Immature natural killer cell (primary cell): ENCODE measurements at regions not wholly inside any gene's neighbourhood (a gene's known extent, or its start where the extent isn't known, plus 50 kb on each side); places are given as distances from the start of the nearest gene placed in this dataset.

Experiments
- DNase-seq, 3 donors: peaks; one replicate each; pipeline ENCODE4 v3.0.0; 2022; ENCODE audit warnings: mixed read lengths in 1 of 3
- H3K27ac Mint-ChIP-seq, 6 donors: one replicate each; pipeline ENCODE4 v1.8.0; 2020; ENCODE audit warnings: mixed read lengths in 6 of 6, mild to moderate bottlenecking in 5 of 6, inconsistent platforms in 4 of 6, moderate library complexity in 3 of 6
- H3K27me3 Mint-ChIP-seq, 3 donors: one replicate each; pipeline ENCODE4 v1.8.0; 2020 to 2021; ENCODE audit warnings: low read depth in 3 of 3, mild to moderate bottlenecking in 3 of 3, mixed read lengths in 3 of 3, moderate library complexity in 3 of 3, inconsistent platforms in 1 of 3
- H3K36me3 Mint-ChIP-seq, 3 donors: one replicate each; pipeline ENCODE4 v1.8.0; 2020; ENCODE audit warnings: mixed read lengths in 3 of 3, inconsistent platforms in 2 of 3, mild to moderate bottlenecking in 2 of 3
- H3K4me1 Mint-ChIP-seq, 2 donors: one replicate each; pipeline ENCODE4 v1.8.0; 2020; ENCODE audit warnings: inconsistent platforms in 2 of 2, mild to moderate bottlenecking in 2 of 2, mixed read lengths in 2 of 2, moderate library complexity in 1 of 2
- H3K4me3 Mint-ChIP-seq, 5 donors: one replicate each; pipeline ENCODE4 v1.8.0; 2020; ENCODE audit warnings: mild to moderate bottlenecking in 5 of 5, mixed read lengths in 5 of 5, inconsistent platforms in 3 of 5, moderate library complexity in 3 of 5
- H3K9me3 Mint-ChIP-seq, 6 donors: one replicate each; pipeline ENCODE4 v1.8.0; 2020; ENCODE audit warnings: mild to moderate bottlenecking in 6 of 6, mixed read lengths in 6 of 6, inconsistent platforms in 4 of 6, moderate library complexity in 3 of 6

- H3K4me1 Mint-ChIP-seq, result no peaks in the 10 kb centered on the region
- H3K27me3 Mint-ChIP-seq, result peaks cover 3 to 5% (median 4%) of the 10 kb centered on the region in 3 donors
- no peaks in the 10 kb centered on the region for H3K36me3 Mint-ChIP-seq
- DNase-seq, result no peak
- peaks cover 0 to 4% (median 0%) of the 10 kb centered on the region in 6 donors for H3K9me3 Mint-ChIP-seq
- no peak overlapping the region for H3K27ac Mint-ChIP-seq
- H3K4me3 Mint-ChIP-seq, result no peak overlapping the region
These were observed 294.1 kb upstream of the KAZN start for GRCh38 chr1:14304381-14304865.

GRCh38 chr1:14308460-14308859, 290.0 kb upstream of the KAZN start:
- H3K27me3 Mint-ChIP-seq, result peaks cover 1 to 5% (median 2%) of the 10 kb centered on the region in 3 donors
- peaks cover 0 to 4% (median 0%) of the 10 kb centered on the region in 6 donors for H3K9me3 Mint-ChIP-seq
- no peaks in the 10 kb centered on the region for H3K4me1 Mint-ChIP-seq
- DNase-seq, result no peak
- no peaks in the 10 kb centered on the region for H3K36me3 Mint-ChIP-seq
- no peak overlapping the region for H3K27ac Mint-ChIP-seq
- no peak overlapping the region for H3K4me3 Mint-ChIP-seq

- Mint-ChIP-seq H3K27me3 (peaks cover 1 to 2% (median 2%) of the 10 kb centered on the region in 3 donors), H3K4me1 (no peaks in the 10 kb centered on the region), H3K4me3 (no peak overlapping the region), H3K27ac (no peak overlapping the region), H3K9me3 (peaks cover 0 to 4% (median 0%) of the 10 kb centered on the region in 6 donors), H3K36me3 (no peaks in the 10 kb centered on the region)
- DNase-seq, result no peak
These were observed 288.5 kb upstream of the KAZN start for GRCh38 chr1:14309984-14310383.

GRCh38 chr1:14310476-14310875, 288.0 kb upstream of the KAZN start:
- no peak overlapping the region for H3K27ac Mint-ChIP-seq
- DNase-seq, result no peak
- peaks cover 0 to 4% (median 0%) of the 10 kb centered on the region in 6 donors for H3K9me3 Mint-ChIP-seq
- H3K27me3 Mint-ChIP-seq, result peaks cover 0 to 2% (median 2%) of the 10 kb centered on the region in 3 donors
- no peak overlapping the region for H3K4me3 Mint-ChIP-seq
- no peaks in the 10 kb centered on the region for H3K36me3 Mint-ChIP-seq
- H3K4me1 Mint-ChIP-seq, result no peaks in the 10 kb centered on the region

- Mint-ChIP-seq H3K27me3 (peaks cover 2 to 5% (median 2%) of the 10 kb centered on the region in 3 donors), H3K4me1 (no peaks in the 10 kb centered on the region), H3K36me3 (no peaks in the 10 kb centered on the region), H3K9me3 (peaks cover 0 to 1% (median 0%) of the 10 kb centered on the region in 6 donors), H3K4me3 (no peak overlapping the region), H3K27ac (no peak overlapping the region)
- DNase-seq, result no peak
These were observed 284.6 kb upstream of the KAZN start for GRCh38 chr1:14313731-14314431.

- peaks cover 0 to 3% (median 0%) of the 10 kb centered on the region in 6 donors for H3K9me3 Mint-ChIP-seq
- H3K27ac Mint-ChIP-seq, result no peak overlapping the region
- peaks cover 0 to 16% (median 3%) of the 10 kb centered on the region in 3 donors for H3K27me3 Mint-ChIP-seq
- no peaks in the 10 kb centered on the region for H3K4me1 Mint-ChIP-seq
- H3K36me3 Mint-ChIP-seq, result no peaks in the 10 kb centered on the region
- H3K4me3 Mint-ChIP-seq, result no peak overlapping the region
- no peak for DNase-seq
These were observed 279.7 kb upstream of the KAZN start for GRCh38 chr1:14318830-14319229.

GRCh38 chr1:14320518-14320917, 278.0 kb upstream of the KAZN start:
- DNase-seq, result no peak
- H3K4me1 Mint-ChIP-seq, result no peaks in the 10 kb centered on the region
- H3K4me3 Mint-ChIP-seq, result no peak overlapping the region
- no peak overlapping the region for H3K27ac Mint-ChIP-seq
- no peaks in the 10 kb centered on the region for H3K36me3 Mint-ChIP-seq
- peaks cover 0 to 3% (median 0%) of the 10 kb centered on the region in 6 donors for H3K9me3 Mint-ChIP-seq
- H3K27me3 Mint-ChIP-seq, result peaks cover 0 to 17% (median 5%) of the 10 kb centered on the region in 3 donors

GRCh38 chr1:14320986-14321385, 277.5 kb upstream of the KAZN start:
- Mint-ChIP-seq H3K27me3 (peaks cover 0 to 17% (median 5%) of the 10 kb centered on the region in 3 donors), H3K4me1 (no peaks in the 10 kb centered on the region), H3K36me3 (no peaks in the 10 kb centered on the region), H3K9me3 (peaks cover 0 to 3% (median 0%) of the 10 kb centered on the region in 6 donors), H3K27ac (no peak overlapping the region), H3K4me3 (no peak overlapping the region)
- no peak for DNase-seq

- Mint-ChIP-seq H3K4me1 (no peaks in the 10 kb centered on the region), H3K27ac (no peak overlapping the region), H3K27me3 (peaks cover 0 to 19% (median 6%) of the 10 kb centered on the region in 3 donors), H3K4me3 (no peak overlapping the region), H3K9me3 (peaks cover 0 to 3% (median 0%) of the 10 kb centered on the region in 6 donors), H3K36me3 (no peaks in the 10 kb centered on the region)
- no peak for DNase-seq
These were observed 277.1 kb upstream of the KAZN start for GRCh38 chr1:14321422-14321821.

GRCh38 chr1:14323568-14324247, 274.8 kb upstream of the KAZN start:
- Mint-ChIP-seq H3K36me3 (no peaks in the 10 kb centered on the region), H3K4me3 (no peak overlapping the region), H3K4me1 (no peaks in the 10 kb centered on the region), H3K9me3 (peaks cover 0 to 6% (median 0%) of the 10 kb centered on the region in 6 donors), H3K27me3 (peaks cover 0 to 15% (median 5%) of the 10 kb centered on the region in 3 donors), H3K27ac (no peak overlapping the region)
- DNase-seq, result no peak

GRCh38 chr1:14324248-14324630, 274.2 kb upstream of the KAZN start:
- Mint-ChIP-seq H3K36me3 (no peaks in the 10 kb centered on the region), H3K27me3 (peaks cover 0 to 16% (median 5%) of the 10 kb centered on the region in 3 donors), H3K4me1 (no peaks in the 10 kb centered on the region), H3K27ac (no peak overlapping the region), H3K4me3 (no peak overlapping the region), H3K9me3 (peaks cover 0 to 6% (median 0%) of the 10 kb centered on the region in 6 donors)
- no peak for DNase-seq

GRCh38 chr1:14326857-14327256, 271.6 kb upstream of the KAZN start:
- Mint-ChIP-seq H3K4me1 (no peaks in the 10 kb centered on the region), H3K27me3 (peaks cover 0 to 9% (median 4%) of the 10 kb centered on the region in 3 donors), H3K36me3 (no peaks in the 10 kb centered on the region), H3K9me3 (peaks cover 0 to 4% (median 0%) of the 10 kb centered on the region in 6 donors), H3K27ac (no peak overlapping the region), H3K4me3 (no peak overlapping the region)
- no peak for DNase-seq

GRCh38 chr1:14328685-14329084, 269.8 kb upstream of the KAZN start:
- Mint-ChIP-seq H3K4me3 (no peak overlapping the region), H3K36me3 (no peaks in the 10 kb centered on the region), H3K27ac (no peak overlapping the region), H3K27me3 (peaks cover 1 to 9% (median 4%) of the 10 kb centered on the region in 3 donors), H3K4me1 (no peaks in the 10 kb centered on the region), H3K9me3 (peaks cover 0 to 4% (median 0%) of the 10 kb centered on the region in 6 donors)
- no peak for DNase-seq

- H3K36me3 Mint-ChIP-seq, result peaks cover 0 to 3% (median 0%) of the 10 kb centered on the region in 3 donors
- no peak overlapping the region for H3K27ac Mint-ChIP-seq
- no peaks in the 10 kb centered on the region for H3K4me1 Mint-ChIP-seq
- H3K9me3 Mint-ChIP-seq, result peaks cover 0 to 2% (median 0%) of the 10 kb centered on the region in 6 donors
- no peak overlapping the region for H3K4me3 Mint-ChIP-seq
- DNase-seq, result no peak
- peaks cover 0 to 3% (median 1%) of the 10 kb centered on the region in 3 donors for H3K27me3 Mint-ChIP-seq
These were observed 266.3 kb upstream of the KAZN start for GRCh38 chr1:14332158-14332557.
